HFF-Myc (cell line): ENCODE measurements at regions not wholly inside any gene's neighbourhood (a gene's known extent, or its start where the extent isn't known, plus 50 kb on each side); places are given as distances from the start of the nearest gene placed in this dataset.

Source experiments
- DNase-seq: peaks from one replicate; pipeline ENCODE4 v3.0.0-alpha.2; 2011; ENCODE audit warnings: low read depth; ENCODE audit errors: extremely low read depth
- H3K4me3 ChIP-seq: replicated peaks from 2 replicates; pipeline ENCODE4 v1.5.1; 2011; ENCODE audit warnings: low read depth, mild to moderate bottlenecking, control low read depth, low read length
- CTCF ChIP-seq: IDR thresholded peaks from 2 replicates; pipeline ENCODE4 v1.5.1; 2012; ENCODE audit warnings: mild to moderate bottlenecking, low read depth, low read length, control low read depth; ENCODE audit errors: missing control alignments

- no peak for TF ChIP-seq CTCF
- no peak for DNase-seq
- H3K4me3 ChIP-seq, result no peak overlapping the region
Observed at GRCh38 chr21:43302769-43303168, 124.2 kb downstream of the SIK1 start.

DNA sequence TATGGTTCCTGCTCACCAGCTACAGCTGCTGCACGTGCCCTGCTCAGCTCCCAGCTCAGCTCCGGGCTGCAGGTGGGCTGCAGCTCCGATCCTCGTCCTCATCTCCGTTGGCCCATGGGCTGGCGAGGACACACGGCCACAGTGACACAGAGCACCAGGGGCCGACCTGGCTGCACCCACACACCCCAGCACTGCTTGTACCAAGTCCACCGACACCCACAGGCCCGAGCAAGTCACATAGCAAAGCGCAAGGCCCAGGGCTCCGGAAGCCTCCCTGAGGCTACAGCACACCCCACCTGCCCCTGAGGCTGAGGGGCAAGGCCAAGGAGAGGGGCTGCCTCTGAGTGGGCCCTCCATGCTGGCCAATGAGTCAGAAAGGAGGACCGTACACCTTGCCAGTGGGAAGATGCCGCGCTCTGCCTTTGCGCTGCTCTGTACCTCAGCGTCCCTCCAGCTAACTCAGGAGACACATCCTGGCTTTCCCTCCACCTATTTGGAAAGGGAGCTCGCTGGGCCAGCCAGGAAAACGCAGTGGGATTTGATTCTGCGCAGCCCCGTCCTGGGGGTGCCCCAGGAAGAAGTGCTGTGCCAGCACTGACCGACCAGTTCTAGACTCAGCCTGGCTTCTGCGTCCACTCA lies 124.8 kb downstream of the SIK1 start:
- H3K4me3 ChIP-seq, result no peak overlapping the region
- no peak for TF ChIP-seq CTCF
- DNase-seq, result no peak

GRCh38 chr21:43301409-43302061 lies 125.4 kb downstream of the SIK1 start:
- DNase-seq, result no peak
- H3K4me3 ChIP-seq, result no peak overlapping the region
- TF ChIP-seq CTCF, result no peak

GRCh38 chr21:43300496-43301408 lies 126.2 kb downstream of the SIK1 start:
- TF ChIP-seq CTCF, result no peak
- H3K4me3 ChIP-seq, result no peak overlapping the region
- no peak for DNase-seq

DNA sequence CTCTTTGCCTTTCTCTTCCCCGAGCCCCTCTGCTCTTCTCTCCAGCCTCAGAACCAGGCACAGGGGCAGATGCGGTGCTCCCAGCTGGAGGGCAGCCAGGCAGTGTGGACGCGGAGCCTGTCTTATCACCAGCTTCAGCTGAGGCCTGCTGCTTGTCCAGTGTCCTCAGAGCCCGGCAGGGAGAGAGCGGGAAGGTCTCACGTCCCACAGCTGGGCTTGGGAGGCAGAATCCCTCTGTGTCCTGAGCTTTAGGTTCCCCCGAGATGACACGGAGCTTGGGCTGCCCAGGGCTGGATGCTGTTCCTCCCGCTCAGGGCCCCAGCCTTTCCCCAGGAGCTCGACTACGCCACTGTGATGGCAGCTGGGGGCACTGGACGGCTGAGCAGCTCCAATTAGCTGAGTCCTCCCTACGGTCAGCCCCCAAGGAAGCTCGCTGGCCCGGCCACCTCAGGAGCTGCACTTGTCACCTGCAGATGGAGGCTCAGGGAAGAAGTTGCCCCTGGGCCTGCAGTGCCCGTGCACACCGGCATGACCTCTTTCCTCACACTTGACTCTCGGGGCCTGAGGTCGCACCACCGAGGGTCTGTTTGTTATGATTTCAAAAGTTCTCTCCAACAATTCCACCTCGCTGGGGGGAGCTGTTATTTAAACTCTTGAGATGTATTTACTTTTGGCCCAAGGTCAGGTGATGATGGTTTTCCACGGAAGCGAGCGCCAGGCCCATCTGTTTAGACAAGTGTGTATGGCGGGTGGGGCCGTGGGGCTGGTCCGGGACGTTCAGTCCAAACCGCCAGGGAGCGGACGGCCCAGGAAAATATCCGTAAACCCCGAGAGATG lies 127.3 kb downstream of the SIK1 start:
- TF ChIP-seq CTCF, result no peak
- no peak for DNase-seq
- H3K4me3 ChIP-seq, result no peak overlapping the region

DNA sequence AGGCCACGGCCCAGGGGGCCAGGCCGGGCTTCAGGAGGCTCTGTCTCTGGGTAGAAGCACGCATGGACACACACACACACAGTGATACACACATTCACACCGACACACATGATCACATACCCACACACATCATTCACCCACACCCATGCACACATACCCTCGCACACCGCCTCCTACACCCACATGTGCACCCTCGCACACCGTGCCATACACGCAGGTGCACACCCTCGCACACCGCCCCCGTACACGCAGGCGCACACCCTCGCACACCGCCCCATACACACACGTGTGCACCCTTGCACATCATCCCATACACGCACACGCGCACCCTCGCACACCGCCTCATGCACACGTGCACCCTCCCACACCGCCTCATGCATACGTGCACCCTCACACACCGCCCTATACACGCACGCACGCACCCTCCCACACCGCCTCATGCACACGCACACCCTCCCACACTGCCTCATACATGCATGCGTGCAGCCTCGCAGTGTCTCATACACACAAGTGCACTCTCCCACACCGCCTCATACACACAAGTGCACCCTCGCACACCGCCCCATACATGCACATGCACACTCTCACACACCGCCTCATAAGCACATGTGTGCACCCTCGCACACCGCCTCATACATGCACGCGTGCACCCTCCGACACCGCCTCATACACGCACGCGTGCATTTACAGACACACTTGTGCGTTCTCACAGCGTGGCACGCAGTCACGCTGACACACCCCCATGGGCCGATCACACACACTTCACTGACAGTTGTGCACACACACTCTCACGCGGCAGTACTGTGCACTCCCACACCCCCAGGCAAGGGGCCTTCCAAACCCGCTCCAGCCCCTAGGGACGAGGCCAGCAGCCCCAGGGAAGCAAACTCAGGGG lies 128.1 kb downstream of the SIK1 start:
- DNase-seq, result no peak

More for the DNA sequence above, 128.1 kb downstream of the SIK1 start:
- no peak overlapping the region for H3K4me3 ChIP-seq
- TF ChIP-seq CTCF, result no peak
